ENCODE measurements at regions not wholly inside any gene's neighbourhood (a gene's known extent, or its start where the extent isn't known, plus 50 kb on each side); places are given as distances from the start of the nearest gene placed in this dataset.

DNA sequence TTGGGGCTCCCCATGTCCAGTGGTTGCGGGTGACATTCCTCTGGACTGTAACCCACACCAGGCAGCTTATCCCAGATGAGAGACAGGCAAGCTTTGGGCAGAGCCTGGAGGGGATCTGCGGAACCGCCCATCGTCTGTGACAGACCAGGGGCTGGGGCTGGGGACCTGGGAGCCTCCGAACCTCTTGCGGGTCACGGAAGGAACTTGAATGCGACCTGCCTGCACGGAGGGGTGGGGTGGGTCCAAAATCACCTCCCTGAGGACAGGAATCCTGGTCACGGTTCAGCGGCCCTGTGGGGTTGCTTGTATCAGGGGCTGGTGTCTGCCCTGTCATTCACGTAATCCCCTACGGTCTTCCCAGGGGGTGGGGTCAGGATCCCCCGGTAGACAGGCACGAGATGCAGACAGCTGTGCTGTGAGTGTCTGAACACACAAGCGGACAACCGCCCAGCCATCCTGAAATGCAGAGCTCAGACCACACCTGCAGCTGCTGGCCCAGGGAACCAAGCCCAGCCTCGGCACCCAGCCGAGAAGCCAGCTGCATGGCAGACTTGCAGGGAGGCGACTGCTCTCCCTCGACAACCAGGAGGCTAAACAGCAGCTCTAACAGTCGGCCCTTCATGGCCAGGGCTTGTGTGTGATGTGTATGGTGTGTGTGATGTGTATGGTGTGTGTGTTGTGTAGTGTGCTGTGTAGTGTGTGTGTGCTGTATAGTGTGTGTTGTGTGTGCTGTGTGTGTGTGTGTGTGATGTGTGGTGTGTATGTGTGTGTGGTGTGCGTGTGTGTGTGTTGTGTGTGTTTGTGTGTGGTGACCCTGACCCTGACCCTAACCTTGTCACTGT is 105.9 kb upstream of the ADRA2C start:
- Histone ChIP-seq H4K20me1 (ENCODE audit: insufficient read depth) (no peaks in the 10 kb centered on the region), H3F3A (ENCODE audit: insufficient read depth, low read length, poor library complexity, severe bottlenecking) (no peaks in the 10 kb centered on the region), H3K36me3 (ENCODE audit: insufficient read depth, low read length) (no peaks in the 10 kb centered on the region), H3K27me3 (ENCODE audit: insufficient read depth, low read depth, low read length) (no peaks in the 10 kb centered on the region), H3K9ac (ENCODE audit: low read length) (no peak overlapping the region), H3K4me3 (ENCODE audit: low read length) (no peak overlapping the region), H3K4me2 (ENCODE audit: low read length) (no peak overlapping the region), H3K9me3 (ENCODE audit: low read length) (no peaks in the 10 kb centered on the region), H2AFZ (ENCODE audit: low read depth, low read length) (no peak overlapping the region), H3K9me2 (ENCODE audit: insufficient read depth, low read length) (no peaks in the 10 kb centered on the region), H3K79me2 (replicated peaks; ENCODE audit: insufficient read depth, low read length) (no peaks in the 10 kb centered on the region), H3K27ac (ENCODE audit: low read length) (no peak overlapping the region)
- TF ChIP-seq POLR2AphosphoS5 (IDR thresholded peaks at IDR 0.05): no peak
- TF ChIP-seq TAF1 (IDR thresholded peaks at IDR 0.05; ENCODE audit: low read depth): no peak
- TF ChIP-seq SMC3 (conservative IDR thresholded peaks at IDR 0.05; ENCODE audit: poor library complexity): no peak

DNA sequence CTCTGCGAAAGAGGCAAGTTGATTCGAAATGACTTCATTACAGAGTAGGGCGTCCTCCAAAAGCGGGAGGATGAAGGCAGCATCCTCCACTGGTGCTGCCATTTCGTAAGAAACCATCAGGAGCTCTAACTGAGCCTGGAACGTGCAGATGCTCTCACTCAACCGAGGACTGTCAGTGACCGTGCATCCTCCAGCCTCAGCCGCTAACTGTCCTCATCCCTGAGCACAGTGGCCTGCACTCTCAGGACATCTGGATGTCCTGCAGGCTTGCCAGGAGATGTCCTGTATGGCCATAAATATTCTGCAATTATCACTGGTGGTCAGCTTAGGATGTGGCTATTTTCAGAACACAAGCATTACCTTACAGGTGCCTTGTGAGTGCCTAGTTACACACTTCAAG is 107.1 kb upstream of the ADRA2C start:
- Histone ChIP-seq H3K36me3 (ENCODE audit: insufficient read depth, low read length) (no peaks in the 10 kb centered on the region), H3F3A (ENCODE audit: insufficient read depth, low read length, poor library complexity, severe bottlenecking) (no peaks in the 10 kb centered on the region), H2AFZ (ENCODE audit: low read depth, low read length) (no peak overlapping the region), H3K9me3 (ENCODE audit: low read length) (no peaks in the 10 kb centered on the region), H3K27ac (ENCODE audit: low read length) (no peak overlapping the region), H3K4me3 (ENCODE audit: low read length) (no peak overlapping the region), H3K9me2 (ENCODE audit: insufficient read depth, low read length) (no peaks in the 10 kb centered on the region), H3K79me2 (replicated peaks; ENCODE audit: insufficient read depth, low read length) (no peaks in the 10 kb centered on the region), H3K9ac (ENCODE audit: low read length) (no peak overlapping the region), H3K4me2 (ENCODE audit: low read length) (no peak overlapping the region), H3K27me3 (ENCODE audit: insufficient read depth, low read depth, low read length) (no peaks in the 10 kb centered on the region), H4K20me1 (ENCODE audit: insufficient read depth) (no peaks in the 10 kb centered on the region)
- no peak for TF ChIP-seq RAD21 (conservative IDR thresholded peaks at IDR 0.05)
- TF ChIP-seq, protein P1, sequence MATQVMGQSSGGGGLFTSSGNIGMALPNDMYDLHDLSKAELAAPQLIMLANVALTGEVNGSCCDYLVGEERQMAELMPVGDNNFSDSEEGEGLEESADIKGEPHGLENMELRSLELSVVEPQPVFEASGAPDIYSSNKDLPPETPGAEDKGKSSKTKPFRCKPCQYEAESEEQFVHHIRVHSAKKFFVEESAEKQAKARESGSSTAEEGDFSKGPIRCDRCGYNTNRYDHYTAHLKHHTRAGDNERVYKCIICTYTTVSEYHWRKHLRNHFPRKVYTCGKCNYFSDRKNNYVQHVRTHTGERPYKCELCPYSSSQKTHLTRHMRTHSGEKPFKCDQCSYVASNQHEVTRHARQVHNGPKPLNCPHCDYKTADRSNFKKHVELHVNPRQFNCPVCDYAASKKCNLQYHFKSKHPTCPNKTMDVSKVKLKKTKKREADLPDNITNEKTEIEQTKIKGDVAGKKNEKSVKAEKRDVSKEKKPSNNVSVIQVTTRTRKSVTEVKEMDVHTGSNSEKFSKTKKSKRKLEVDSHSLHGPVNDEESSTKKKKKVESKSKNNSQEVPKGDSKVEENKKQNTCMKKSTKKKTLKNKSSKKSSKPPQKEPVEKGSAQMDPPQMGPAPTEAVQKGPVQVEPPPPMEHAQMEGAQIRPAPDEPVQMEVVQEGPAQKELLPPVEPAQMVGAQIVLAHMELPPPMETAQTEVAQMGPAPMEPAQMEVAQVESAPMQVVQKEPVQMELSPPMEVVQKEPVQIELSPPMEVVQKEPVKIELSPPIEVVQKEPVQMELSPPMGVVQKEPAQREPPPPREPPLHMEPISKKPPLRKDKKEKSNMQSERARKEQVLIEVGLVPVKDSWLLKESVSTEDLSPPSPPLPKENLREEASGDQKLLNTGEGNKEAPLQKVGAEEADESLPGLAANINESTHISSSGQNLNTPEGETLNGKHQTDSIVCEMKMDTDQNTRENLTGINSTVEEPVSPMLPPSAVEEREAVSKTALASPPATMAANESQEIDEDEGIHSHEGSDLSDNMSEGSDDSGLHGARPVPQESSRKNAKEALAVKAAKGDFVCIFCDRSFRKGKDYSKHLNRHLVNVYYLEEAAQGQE (IDR thresholded peaks at IDR 0.05; ENCODE audit: borderline replicate concordance): no peak
- TF ChIP-seq EZH2 (IDR thresholded peaks at IDR 0.05; ENCODE audit: borderline replicate concordance, insufficient read depth, low read length, poor library complexity, severe bottlenecking): no peak

DNA sequence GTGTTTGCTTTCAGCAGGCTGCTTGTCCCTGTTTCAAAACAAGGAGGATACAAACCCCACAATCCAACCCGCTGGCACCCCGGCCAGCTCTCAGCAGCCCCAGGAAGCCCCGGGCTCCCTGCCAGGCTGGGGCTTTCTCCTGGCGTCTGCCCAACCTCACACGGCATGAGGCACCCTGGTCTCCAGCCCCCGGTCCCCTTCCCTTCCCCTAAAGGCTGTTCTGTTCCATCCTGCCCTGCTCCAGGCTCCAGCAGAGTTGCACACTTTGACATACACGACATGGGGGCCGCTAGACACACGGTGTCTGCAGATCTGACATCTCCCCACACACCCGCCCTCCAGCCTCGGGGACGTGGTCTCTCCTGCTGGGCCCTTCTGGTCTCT is 107.7 kb upstream of the ADRA2C start:
- Histone ChIP-seq H3K4me3 (ENCODE audit: low read length) (no peak overlapping the region), H3K9ac (ENCODE audit: low read length) (no peak overlapping the region), H4K20me1 (ENCODE audit: insufficient read depth) (no peaks in the 10 kb centered on the region), H3K9me2 (ENCODE audit: insufficient read depth, low read length) (no peaks in the 10 kb centered on the region), H3K9me3 (ENCODE audit: low read length) (no peaks in the 10 kb centered on the region), H3K4me2 (ENCODE audit: low read length) (no peak overlapping the region), H2AFZ (ENCODE audit: low read depth, low read length) (no peak overlapping the region), H3K36me3 (ENCODE audit: insufficient read depth, low read length) (no peaks in the 10 kb centered on the region), H3K27me3 (ENCODE audit: insufficient read depth, low read depth, low read length) (no peaks in the 10 kb centered on the region), H3K27ac (ENCODE audit: low read length) (no peak overlapping the region), H3K79me2 (replicated peaks; ENCODE audit: insufficient read depth, low read length) (no peaks in the 10 kb centered on the region), H3F3A (ENCODE audit: insufficient read depth, low read length, poor library complexity, severe bottlenecking) (no peaks in the 10 kb centered on the region)
- no peak for TF ChIP-seq EP300 (conservative IDR thresholded peaks at IDR 0.05; ENCODE audit: poor library complexity, severe bottlenecking)
- TF ChIP-seq, protein P1 (IDR thresholded peaks at IDR 0.05; ENCODE audit: borderline replicate concordance): no peak
- TF ChIP-seq POLR2AphosphoS5 (IDR thresholded peaks at IDR 0.05): no peak
- no peak for TF ChIP-seq RAD21 (conservative IDR thresholded peaks at IDR 0.05)
- TF ChIP-seq TAF1 (IDR thresholded peaks at IDR 0.05; ENCODE audit: low read depth): no peak
- no peak for TF ChIP-seq SMC3 (conservative IDR thresholded peaks at IDR 0.05; ENCODE audit: poor library complexity)
- no peak for TF ChIP-seq MXI1 (conservative IDR thresholded peaks at IDR 0.05; ENCODE audit: poor library complexity, severe bottlenecking)
- TF ChIP-seq, protein P2, sequence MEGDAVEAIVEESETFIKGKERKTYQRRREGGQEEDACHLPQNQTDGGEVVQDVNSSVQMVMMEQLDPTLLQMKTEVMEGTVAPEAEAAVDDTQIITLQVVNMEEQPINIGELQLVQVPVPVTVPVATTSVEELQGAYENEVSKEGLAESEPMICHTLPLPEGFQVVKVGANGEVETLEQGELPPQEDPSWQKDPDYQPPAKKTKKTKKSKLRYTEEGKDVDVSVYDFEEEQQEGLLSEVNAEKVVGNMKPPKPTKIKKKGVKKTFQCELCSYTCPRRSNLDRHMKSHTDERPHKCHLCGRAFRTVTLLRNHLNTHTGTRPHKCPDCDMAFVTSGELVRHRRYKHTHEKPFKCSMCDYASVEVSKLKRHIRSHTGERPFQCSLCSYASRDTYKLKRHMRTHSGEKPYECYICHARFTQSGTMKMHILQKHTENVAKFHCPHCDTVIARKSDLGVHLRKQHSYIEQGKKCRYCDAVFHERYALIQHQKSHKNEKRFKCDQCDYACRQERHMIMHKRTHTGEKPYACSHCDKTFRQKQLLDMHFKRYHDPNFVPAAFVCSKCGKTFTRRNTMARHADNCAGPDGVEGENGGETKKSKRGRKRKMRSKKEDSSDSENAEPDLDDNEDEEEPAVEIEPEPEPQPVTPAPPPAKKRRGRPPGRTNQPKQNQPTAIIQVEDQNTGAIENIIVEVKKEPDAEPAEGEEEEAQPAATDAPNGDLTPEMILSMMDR (IDR thresholded peaks at IDR 0.05; ENCODE audit: poor library complexity, severe bottlenecking): no peak

Data from neural cell (in vitro differentiated cells).